Karpas-422 (cell line): ENCODE measurements at regions not wholly inside any gene's neighbourhood (a gene's known extent, or its start where the extent isn't known, plus 50 kb on each side); places are given as distances from the start of the nearest gene placed in this dataset.

ENCODE experiments used
- DNase-seq: peaks from one replicate; pipeline ENCODE4 v3.0.0-alpha.2; 2015
- H2AFZ ChIP-seq: fragments of 200-600 bp; sonication (generic); 2 replicates; pipeline ENCODE4 v1.6.1; 2014; ENCODE audit warnings: antibody characterized with exemption, low read length, mixed read lengths
- H3K27ac ChIP-seq: fragments of 200-600 bp; sonication (generic); 2 replicates; pipeline ENCODE4 v1.5.1; 2014; ENCODE audit warnings: mild to moderate bottlenecking, low read length, moderate library complexity
- H3K27me3 ChIP-seq: fragments of 200-600 bp; sonication (generic); 2 replicates; pipeline ENCODE4 v1.6.1; 2014; ENCODE audit warnings: low read length, mixed read lengths
- H3K36me3 ChIP-seq: fragments of 200-600 bp; sonication (generic); 2 replicates; pipeline ENCODE4 v1.6.1; 2014; ENCODE audit warnings: low read length, mixed read lengths; ENCODE audit not compliant: insufficient read depth
- H3K4me1 ChIP-seq: fragments of 200-600 bp; sonication (generic); 2 replicates; pipeline ENCODE4 v1.6.1; 2014; ENCODE audit warnings: mild to moderate bottlenecking, low read length, mixed read lengths
- H3K4me2 ChIP-seq: fragments of 200-600 bp; sonication (generic); 2 replicates; pipeline ENCODE4 v1.6.1; 2014; ENCODE audit warnings: low read length, low read depth, mild to moderate bottlenecking; ENCODE audit not compliant: poor library complexity, severe bottlenecking
- H3K4me3 ChIP-seq: fragments of 200-600 bp; sonication (generic); 2 replicates; pipeline ENCODE4 v1.5.1; 2014; ENCODE audit warnings: mild to moderate bottlenecking, antibody characterized with exemption, low read length, mixed read lengths
- H3K79me2 ChIP-seq: fragments of 200-600 bp; sonication (generic); 2 replicates; pipeline ENCODE4 v1.6.1; 2014; ENCODE audit warnings: mild to moderate bottlenecking, low read length, mixed read lengths
- H3K9ac ChIP-seq: fragments of 200-600 bp; sonication (generic); 2 replicates; pipeline ENCODE4 v1.6.0; 2014; ENCODE audit warnings: low read length
- H3K9me2 ChIP-seq: fragments of 200-600 bp; sonication (generic), shearing (Covaris generic); replicated peaks from 2 replicates; pipeline ENCODE4 v1.6.0; 2014; ENCODE audit warnings: mild to moderate bottlenecking, low read length, moderate library complexity; ENCODE audit not compliant: insufficient read depth
- H3K9me3 ChIP-seq: fragments of 300-700, 200-600 bp; sonication (generic); 2 replicates; pipeline ENCODE4 v1.6.1; 2014; ENCODE audit warnings: low read length, mixed read lengths
- H4K20me1 ChIP-seq: fragments of 200-600 bp; sonication (generic); 2 replicates; pipeline ENCODE4 v1.6.1; 2014; ENCODE audit warnings: mild to moderate bottlenecking, antibody characterized with exemption, low read length, low read depth; ENCODE audit not compliant: insufficient read depth

- Histone ChIP-seq H3K27ac (no peak overlapping the region), H2AFZ (no peak overlapping the region), H3K9me3 (no peaks in the 10 kb centered on the region), H3K4me1 (peaks cover 21% of the 10 kb centered on the region), H3K4me2 (no peak overlapping the region), H4K20me1 (no peaks in the 10 kb centered on the region), H3K9ac (no peak overlapping the region), H3K36me3 (no peaks in the 10 kb centered on the region), H3K9me2 (no peaks in the 10 kb centered on the region), H3K27me3 (no peaks in the 10 kb centered on the region), H3K4me3 (no peak overlapping the region), H3K79me2 (no peaks in the 10 kb centered on the region)
- DNase-seq: no peak
Measured at GRCh38 chr6:150456466-150456865, 87.7 kb downstream of the IYD start.

- Histone ChIP-seq H3K79me2 (no peaks in the 10 kb centered on the region), H3K4me2 (no peak overlapping the region), H3K9me3 (no peaks in the 10 kb centered on the region), H4K20me1 (no peaks in the 10 kb centered on the region), H3K4me3 (no peak overlapping the region), H3K36me3 (no peaks in the 10 kb centered on the region), H3K27me3 (no peaks in the 10 kb centered on the region), H3K27ac (no peak overlapping the region), H2AFZ (no peak overlapping the region), H3K9me2 (no peaks in the 10 kb centered on the region), H3K4me1 (peaks cover 21% of the 10 kb centered on the region), H3K9ac (no peak overlapping the region)
- DNase-seq: no peak
Measured at GRCh38 chr6:150456902-150457643, 88.3 kb downstream of the IYD start.

GRCh38 chr6:150458579-150458978 lies 89.8 kb downstream of the IYD start:
- Histone ChIP-seq H3K27ac (no peak overlapping the region), H3K27me3 (no peaks in the 10 kb centered on the region), H3K36me3 (no peaks in the 10 kb centered on the region), H3K9me2 (no peaks in the 10 kb centered on the region), H3K4me2 (no peak overlapping the region), H3K9ac (no peak overlapping the region), H3K79me2 (no peaks in the 10 kb centered on the region), H2AFZ (no peak overlapping the region), H4K20me1 (no peaks in the 10 kb centered on the region), H3K4me1 (peaks cover 20% of the 10 kb centered on the region), H3K9me3 (no peaks in the 10 kb centered on the region), H3K4me3 (no peak overlapping the region)
- no peak for DNase-seq

GRCh38 chr6:150463852-150464251 lies 95.0 kb downstream of the IYD start:
- no peaks in the 10 kb centered on the region for H3K79me2 ChIP-seq
- H3K36me3 ChIP-seq: no peaks in the 10 kb centered on the region
- no peak overlapping the region for H3K9ac ChIP-seq
- no peaks in the 10 kb centered on the region for H4K20me1 ChIP-seq
- H3K4me3 ChIP-seq: no peak overlapping the region
- H3K27me3 ChIP-seq: no peaks in the 10 kb centered on the region
- H3K27ac ChIP-seq: no peak overlapping the region
- no peaks in the 10 kb centered on the region for H3K9me3 ChIP-seq
- H3K4me1 ChIP-seq: no peaks in the 10 kb centered on the region
- DNase-seq: no peak
- no peak overlapping the region for H3K4me2 ChIP-seq
- H2AFZ ChIP-seq: no peak overlapping the region
- H3K9me2 ChIP-seq: no peaks in the 10 kb centered on the region

GRCh38 chr6:150464966-150465365 lies 96.2 kb downstream of the IYD start:
- Histone ChIP-seq H3K4me3 (no peak overlapping the region), H3K79me2 (no peaks in the 10 kb centered on the region), H4K20me1 (no peaks in the 10 kb centered on the region), H3K27me3 (no peaks in the 10 kb centered on the region), H3K4me2 (no peak overlapping the region), H3K9me2 (no peaks in the 10 kb centered on the region), H3K4me1 (no peaks in the 10 kb centered on the region), H3K9ac (no peak overlapping the region), H2AFZ (no peak overlapping the region), H3K9me3 (no peaks in the 10 kb centered on the region), H3K27ac (no peak overlapping the region), H3K36me3 (no peaks in the 10 kb centered on the region)
- no peak for DNase-seq

GRCh38 chr6:150465610-150466009 lies 96.8 kb downstream of the IYD start:
- Histone ChIP-seq H3K79me2 (no peaks in the 10 kb centered on the region), H3K4me2 (no peak overlapping the region), H3K27me3 (no peaks in the 10 kb centered on the region), H3K36me3 (no peaks in the 10 kb centered on the region), H4K20me1 (no peaks in the 10 kb centered on the region), H2AFZ (no peak overlapping the region), H3K4me1 (no peaks in the 10 kb centered on the region), H3K9me2 (no peaks in the 10 kb centered on the region), H3K4me3 (no peak overlapping the region), H3K9me3 (no peaks in the 10 kb centered on the region), H3K27ac (no peak overlapping the region), H3K9ac (no peak overlapping the region)
- DNase-seq: no peak

- Histone ChIP-seq H3K27ac (no peak overlapping the region), H3K9ac (no peak overlapping the region), H3K4me1 (no peaks in the 10 kb centered on the region), H3K36me3 (no peaks in the 10 kb centered on the region), H3K4me3 (no peak overlapping the region), H3K27me3 (no peaks in the 10 kb centered on the region), H2AFZ (no peak overlapping the region), H3K9me2 (no peaks in the 10 kb centered on the region), H4K20me1 (no peaks in the 10 kb centered on the region), H3K79me2 (no peaks in the 10 kb centered on the region), H3K4me2 (no peak overlapping the region), H3K9me3 (no peaks in the 10 kb centered on the region)
- no peak for DNase-seq
Measured at GRCh38 chr6:150466196-150466595, 97.4 kb downstream of the IYD start.

- no peak for DNase-seq
- Histone ChIP-seq H3K9me2 (no peaks in the 10 kb centered on the region), H3K4me3 (no peak overlapping the region), H3K4me1 (peaks cover 5% of the 10 kb centered on the region), H3K4me2 (no peak overlapping the region), H3K9ac (no peak overlapping the region), H2AFZ (no peak overlapping the region), H3K9me3 (no peaks in the 10 kb centered on the region), H3K27me3 (no peaks in the 10 kb centered on the region), H4K20me1 (no peaks in the 10 kb centered on the region), H3K27ac (no peak overlapping the region), H3K79me2 (no peaks in the 10 kb centered on the region), H3K36me3 (no peaks in the 10 kb centered on the region)
Measured at GRCh38 chr6:150470131-150470530, 101.3 kb downstream of the IYD start.
